GM12865 (cell line): ENCODE measurements at regions not wholly inside any gene's neighbourhood (a gene's known extent, or its start where the extent isn't known, plus 50 kb on each side); places are given as distances from the start of the nearest gene placed in this dataset.
A peak's percentile ranks its signal among the peaks of the same experiment; 100 is the strongest.

Experiments used
- DNase-seq: peaks from one replicate; pipeline ENCODE4 v3.0.0; 2010; ENCODE audit warnings: low read depth
- H3K4me3 ChIP-seq: 2 replicates; pipeline ENCODE4 v1.5.1; 2011; ENCODE audit warnings: mild to moderate bottlenecking, low read depth, low read length, control low read depth
- CTCF ChIP-seq: IDR thresholded peaks from 2 replicates; pipeline ENCODE4 v1.5.1; 2011; ENCODE audit warnings: low read length, control low read depth, low read depth, inconsistent platforms; ENCODE audit not compliant: insufficient read depth; ENCODE audit errors: missing control alignments

DNA sequence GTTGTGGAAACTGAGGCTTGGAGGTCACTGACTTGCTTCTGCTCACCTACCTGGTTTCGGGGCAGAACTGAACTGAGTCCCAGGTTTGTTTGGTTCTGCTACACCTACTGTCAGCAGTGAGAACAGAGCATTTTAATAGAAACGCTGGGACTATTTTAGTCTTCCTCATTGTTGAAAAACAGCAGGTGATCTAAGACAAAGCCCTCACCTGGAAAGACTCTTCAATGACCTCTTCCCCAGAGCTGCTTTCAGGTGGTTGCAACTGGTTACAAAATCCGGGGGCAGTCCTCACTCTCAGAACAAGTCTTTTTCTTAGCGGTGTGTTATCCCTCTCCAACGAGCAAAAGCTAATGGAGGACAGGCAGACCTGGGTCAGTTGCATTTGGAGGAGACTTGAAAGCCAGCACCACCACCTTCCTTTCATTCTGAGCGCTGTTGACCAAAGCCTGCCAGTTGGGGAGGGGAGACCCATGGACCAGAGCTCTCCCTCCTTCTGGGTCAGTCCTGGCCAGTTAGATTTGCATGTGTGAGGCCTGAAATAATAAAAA is 217.0 kb downstream of the NCK2 start:
- TF ChIP-seq CTCF = no peak
- DNase-seq = no peak
- H3K4me3 ChIP-seq = no peak overlapping the region

DNA sequence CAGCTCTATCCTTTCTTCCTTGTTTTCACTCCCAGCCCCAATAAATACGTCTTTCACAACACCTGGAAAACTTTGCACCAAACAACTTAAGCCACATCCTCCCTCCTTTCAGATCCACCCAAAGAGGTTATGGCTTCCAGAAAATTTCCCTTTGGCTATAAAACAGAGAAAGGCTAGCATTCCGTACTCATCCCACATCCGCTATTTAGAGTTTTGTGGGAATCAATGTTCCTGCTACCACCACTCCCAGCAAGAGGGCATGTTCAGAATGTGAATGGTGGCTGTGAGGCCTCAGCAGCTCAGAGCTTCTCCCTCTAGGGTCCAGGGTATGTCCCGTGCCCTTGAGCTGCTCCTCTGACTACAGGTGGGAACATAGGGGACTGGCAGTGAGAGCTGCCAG is 214.6 kb downstream of the NCK2 start:
- TF ChIP-seq CTCF = no peak
- no peak for DNase-seq
- H3K4me3 ChIP-seq = no peak overlapping the region

DNA sequence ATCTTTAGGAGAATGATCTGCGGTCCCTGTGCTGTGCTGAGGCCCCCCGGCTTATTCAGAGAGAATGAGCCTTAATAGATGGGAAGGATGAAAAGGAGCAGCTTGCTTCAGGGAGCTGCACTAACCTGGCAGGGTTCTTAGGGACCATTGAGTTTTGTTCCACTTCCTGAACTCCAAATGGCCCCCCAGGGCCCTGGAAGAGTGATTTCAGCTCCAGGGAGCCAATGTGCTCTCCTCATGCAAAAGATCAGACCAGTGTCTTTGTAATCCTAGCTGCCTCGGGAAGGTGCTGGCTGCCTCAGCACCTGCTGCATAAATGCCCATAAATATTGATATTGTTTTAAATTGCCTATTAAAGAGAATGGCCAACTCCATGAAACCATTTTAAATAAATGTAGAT is 210.2 kb downstream of the NCK2 start:
- H3K4me3 ChIP-seq = no peak overlapping the region
- DNase-seq = no peak
- TF ChIP-seq CTCF = no peak

GRCh38 chr2:105953942-105954341 is 209.2 kb downstream of the NCK2 start:
- no peak for TF ChIP-seq CTCF
- H3K4me3 ChIP-seq = no peak overlapping the region
- no peak for DNase-seq

- peak; percentile 5 for DNase-seq
- H3K4me3 ChIP-seq = no peak overlapping the region
- TF ChIP-seq CTCF = no peak
Observed at GRCh38 chr2:105952131-105952530, 207.4 kb downstream of the NCK2 start.

GRCh38 chr2:105951384-105951694 is 206.6 kb downstream of the NCK2 start:
- no peak for TF ChIP-seq CTCF
- no peak for DNase-seq
- H3K4me3 ChIP-seq = no peak overlapping the region

DNA sequence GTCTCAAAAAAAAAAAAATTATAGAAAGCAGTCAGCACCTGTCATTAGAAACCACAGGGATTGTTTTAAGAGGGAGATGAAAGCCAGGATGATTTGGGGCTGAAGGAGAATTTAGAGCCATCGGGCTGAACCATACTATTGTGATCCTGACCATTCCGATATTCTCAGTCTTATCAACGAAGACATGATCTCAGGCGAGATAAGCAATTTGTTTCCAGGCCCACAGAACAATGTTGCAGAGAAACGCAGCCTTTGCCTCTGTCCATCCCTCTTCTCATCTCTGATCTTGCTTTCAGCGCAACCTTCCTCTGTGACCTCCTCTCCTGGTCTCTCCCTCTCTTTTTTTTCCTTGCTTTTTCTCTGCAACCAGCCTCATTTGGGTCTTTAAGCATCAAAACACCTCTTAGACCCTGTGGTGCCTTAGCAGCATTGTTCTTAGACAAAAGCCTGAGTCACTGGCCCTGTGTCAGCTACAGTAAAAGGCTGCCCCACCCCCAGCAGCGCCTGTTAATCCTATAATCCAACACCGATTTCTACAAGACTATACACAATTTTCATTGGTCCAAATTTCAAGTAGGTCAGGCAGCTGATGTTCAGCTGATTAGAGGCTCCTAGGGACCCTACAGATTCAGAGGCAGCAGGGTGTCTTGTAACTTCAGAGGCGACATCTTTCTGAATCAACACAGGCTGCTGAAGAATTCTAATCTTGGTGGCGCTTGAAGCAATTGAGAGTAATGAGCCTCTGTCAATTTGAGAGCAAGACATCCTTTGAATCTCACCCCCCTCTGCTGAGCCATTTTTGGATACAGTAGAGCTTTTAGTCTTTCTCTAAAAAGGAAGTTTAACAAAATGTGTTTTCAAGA is 206.0 kb downstream of the NCK2 start:
- no peak for TF ChIP-seq CTCF
- DNase-seq = no peak
- H3K4me3 ChIP-seq = no peak overlapping the region
